ENCODE measurements at regions not wholly inside any gene's neighbourhood (a gene's known extent, or its start where the extent isn't known, plus 50 kb on each side); places are given as distances from the start of the nearest gene placed in this dataset.

DNA sequence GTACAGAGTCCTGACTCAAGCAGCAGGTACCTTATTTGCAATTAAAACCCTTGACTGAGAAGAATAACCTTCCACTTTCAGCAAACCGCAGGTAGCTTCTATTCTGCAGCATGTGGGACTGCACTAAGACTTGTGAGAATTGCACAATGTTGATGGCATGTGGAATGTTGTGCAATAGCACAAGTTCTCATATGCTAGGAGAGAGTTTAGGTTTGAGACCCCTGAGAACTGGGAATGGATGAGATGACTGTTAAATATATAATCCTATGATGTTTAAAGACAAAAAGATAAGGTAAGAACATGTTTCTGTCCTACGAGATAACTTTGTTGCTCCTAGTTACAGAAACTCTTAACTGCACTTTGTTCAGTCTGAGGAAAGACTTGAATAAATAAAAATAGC, 194.6 kb downstream of the OTOR start:
- no peak for TF ChIP-seq TAF1 (IDR thresholded peaks at IDR 0.05; ENCODE audit: low read depth)
- TF ChIP-seq, protein P1, sequence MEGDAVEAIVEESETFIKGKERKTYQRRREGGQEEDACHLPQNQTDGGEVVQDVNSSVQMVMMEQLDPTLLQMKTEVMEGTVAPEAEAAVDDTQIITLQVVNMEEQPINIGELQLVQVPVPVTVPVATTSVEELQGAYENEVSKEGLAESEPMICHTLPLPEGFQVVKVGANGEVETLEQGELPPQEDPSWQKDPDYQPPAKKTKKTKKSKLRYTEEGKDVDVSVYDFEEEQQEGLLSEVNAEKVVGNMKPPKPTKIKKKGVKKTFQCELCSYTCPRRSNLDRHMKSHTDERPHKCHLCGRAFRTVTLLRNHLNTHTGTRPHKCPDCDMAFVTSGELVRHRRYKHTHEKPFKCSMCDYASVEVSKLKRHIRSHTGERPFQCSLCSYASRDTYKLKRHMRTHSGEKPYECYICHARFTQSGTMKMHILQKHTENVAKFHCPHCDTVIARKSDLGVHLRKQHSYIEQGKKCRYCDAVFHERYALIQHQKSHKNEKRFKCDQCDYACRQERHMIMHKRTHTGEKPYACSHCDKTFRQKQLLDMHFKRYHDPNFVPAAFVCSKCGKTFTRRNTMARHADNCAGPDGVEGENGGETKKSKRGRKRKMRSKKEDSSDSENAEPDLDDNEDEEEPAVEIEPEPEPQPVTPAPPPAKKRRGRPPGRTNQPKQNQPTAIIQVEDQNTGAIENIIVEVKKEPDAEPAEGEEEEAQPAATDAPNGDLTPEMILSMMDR (IDR thresholded peaks at IDR 0.05; ENCODE audit: poor library complexity, severe bottlenecking): no peak
- TF ChIP-seq RAD21 (conservative IDR thresholded peaks at IDR 0.05): no peak
